ENCODE measurements at regions not wholly inside any gene's neighbourhood (a gene's known extent, or its start where the extent isn't known, plus 50 kb on each side); places are given as distances from the start of the nearest gene placed in this dataset.
"Not testable (repeated sequence)": the region's sequence is repeated elsewhere in the genome, so short reads cannot be mapped to it uniquely, and the experiment has no call there.

- no peaks in the 10 kb centered on the region for H3K9me3 Mint-ChIP-seq
- no peak overlapping the region for H3K4me3 Mint-ChIP-seq
- H3K27me3 Mint-ChIP-seq = no peaks in the 10 kb centered on the region
- H3K27ac Mint-ChIP-seq = no peak overlapping the region
- peaks cover 6% of the 10 kb centered on the region for H3K36me3 Mint-ChIP-seq
- H3K4me1 Mint-ChIP-seq = no peaks in the 10 kb centered on the region
These were observed 266.0 kb upstream of the STXBP5 start for GRCh38 chr6:146938266-146938665.

GRCh38 chr6:146939456-146939855, 264.8 kb upstream of the STXBP5 start:
- not testable (repeated sequence) for H3K9me3 Mint-ChIP-seq

DNA sequence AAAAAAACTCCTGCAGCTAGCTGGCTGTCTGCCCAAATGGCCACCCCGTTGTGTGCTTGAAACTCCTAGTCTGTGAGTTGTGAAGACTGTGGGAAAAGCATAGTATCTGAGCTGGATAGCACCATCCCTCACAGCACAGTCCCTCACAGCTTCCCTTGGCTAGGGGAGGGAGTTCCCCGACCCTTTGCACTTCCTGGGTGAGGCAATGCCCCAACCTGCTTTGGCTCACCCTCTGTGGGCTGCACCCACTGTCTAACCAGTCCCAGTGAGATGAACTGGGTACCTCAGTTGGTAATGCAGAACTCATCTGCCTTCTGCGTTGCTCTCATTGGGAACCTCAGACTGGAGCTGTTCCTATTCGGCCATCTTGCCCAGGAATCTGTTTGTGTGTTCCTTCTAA, 260.6 kb upstream of the STXBP5 start:
- Mint-ChIP-seq H3K36me3 (peaks cover 6% of the 10 kb centered on the region), H3K27ac (no peak overlapping the region), H3K27me3 (no peaks in the 10 kb centered on the region), H3K4me1 (no peaks in the 10 kb centered on the region), H3K4me3 (no peak overlapping the region), H3K9me3 (no peaks in the 10 kb centered on the region)

More at GRCh38 chr6:146939456-146939855, 264.8 kb upstream of the STXBP5 start:
- not testable (repeated sequence) for H3K27me3 Mint-ChIP-seq, H3K4me1 Mint-ChIP-seq, H3K4me3 Mint-ChIP-seq, H3K27ac Mint-ChIP-seq, H3K36me3 Mint-ChIP-seq

GRCh38 chr6:146944077-146944476, 260.1 kb upstream of the STXBP5 start:
- H3K27me3 Mint-ChIP-seq = no peaks in the 10 kb centered on the region
- no peaks in the 10 kb centered on the region for H3K9me3 Mint-ChIP-seq
- H3K4me3 Mint-ChIP-seq = no peak overlapping the region
- H3K36me3 Mint-ChIP-seq = peaks cover 6% of the 10 kb centered on the region
- H3K4me1 Mint-ChIP-seq = no peaks in the 10 kb centered on the region
- no peak overlapping the region for H3K27ac Mint-ChIP-seq

GRCh38 chr6:146944809-146945208, 259.4 kb upstream of the STXBP5 start:
- H3K4me3 Mint-ChIP-seq = no peak overlapping the region
- no peak overlapping the region for H3K27ac Mint-ChIP-seq
- peaks cover 6% of the 10 kb centered on the region for H3K36me3 Mint-ChIP-seq
- H3K4me1 Mint-ChIP-seq = peaks cover 2% of the 10 kb centered on the region
- no peaks in the 10 kb centered on the region for H3K27me3 Mint-ChIP-seq
- H3K9me3 Mint-ChIP-seq = no peaks in the 10 kb centered on the region

- Mint-ChIP-seq H3K4me3 (no peak overlapping the region), H3K27ac (no peak overlapping the region), H3K27me3 (no peaks in the 10 kb centered on the region), H3K9me3 (no peaks in the 10 kb centered on the region), H3K4me1 (peaks cover 16% of the 10 kb centered on the region), H3K36me3 (peaks cover 5% of the 10 kb centered on the region)
These were observed 257.7 kb upstream of the STXBP5 start for GRCh38 chr6:146946559-146946958.

DNA sequence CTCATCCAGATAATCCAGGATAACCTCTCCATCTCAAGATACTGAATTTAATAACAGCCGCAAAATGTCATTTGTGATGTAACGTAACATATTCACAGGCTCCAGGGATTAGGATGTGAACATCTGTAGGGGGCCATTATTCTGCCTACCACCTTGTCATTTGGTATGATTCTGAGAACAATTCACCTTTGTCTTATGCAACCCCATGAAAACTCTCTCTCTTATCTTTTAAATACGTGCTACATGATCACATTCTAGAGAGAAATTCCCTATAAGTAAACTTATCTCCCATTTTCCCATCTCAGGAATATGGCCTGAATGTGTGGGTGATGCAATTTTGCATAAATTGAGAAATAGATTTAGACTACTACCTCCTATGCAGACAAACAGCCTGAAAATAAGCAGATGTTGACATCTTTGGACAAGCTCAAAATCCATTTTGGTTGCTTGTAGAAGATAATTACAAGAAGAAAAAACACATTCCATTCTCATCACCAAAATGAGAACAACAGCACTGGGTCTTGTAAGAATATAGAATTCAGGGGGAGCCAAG, 255.4 kb upstream of the STXBP5 start:
- no peak overlapping the region for H3K4me3 Mint-ChIP-seq
- no peaks in the 10 kb centered on the region for H3K36me3 Mint-ChIP-seq
- H3K4me1 Mint-ChIP-seq = peaks cover 16% of the 10 kb centered on the region
- no peak overlapping the region for H3K27ac Mint-ChIP-seq
- H3K9me3 Mint-ChIP-seq = no peaks in the 10 kb centered on the region
- no peaks in the 10 kb centered on the region for H3K27me3 Mint-ChIP-seq

DNA sequence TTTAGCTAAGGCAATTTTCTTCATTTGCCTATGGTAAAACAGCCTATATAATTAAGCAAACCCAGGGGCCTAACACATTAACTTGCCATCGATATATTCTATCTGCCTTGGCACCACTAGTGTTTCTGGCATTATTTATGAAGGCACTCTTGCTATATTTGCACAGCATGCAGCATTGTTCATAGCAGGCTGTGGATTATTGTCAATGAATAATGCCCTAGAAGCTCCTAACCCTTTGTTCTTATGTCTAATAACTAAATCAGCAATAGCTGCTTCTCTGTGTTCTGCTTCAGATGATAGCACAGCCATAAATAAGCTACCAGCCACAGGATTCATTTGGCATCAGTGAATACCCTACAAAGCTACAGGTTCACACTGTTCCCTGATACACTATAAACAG, 254.8 kb upstream of the STXBP5 start:
- Mint-ChIP-seq H3K9me3 (no peaks in the 10 kb centered on the region), H3K36me3 (no peaks in the 10 kb centered on the region)

GRCh38 chr6:146950351-146950835, 253.8 kb upstream of the STXBP5 start:
- Mint-ChIP-seq H3K4me1 (peaks cover 16% of the 10 kb centered on the region), H3K27ac (no peak overlapping the region), H3K36me3 (no peaks in the 10 kb centered on the region), H3K27me3 (no peaks in the 10 kb centered on the region), H3K4me3 (no peak overlapping the region), H3K9me3 (no peaks in the 10 kb centered on the region)

More for the DNA sequence above, 254.8 kb upstream of the STXBP5 start:
- no peak overlapping the region for H3K27ac Mint-ChIP-seq
- H3K4me1 Mint-ChIP-seq = peaks cover 16% of the 10 kb centered on the region
- H3K4me3 Mint-ChIP-seq = no peak overlapping the region
- H3K27me3 Mint-ChIP-seq = no peaks in the 10 kb centered on the region

DNA sequence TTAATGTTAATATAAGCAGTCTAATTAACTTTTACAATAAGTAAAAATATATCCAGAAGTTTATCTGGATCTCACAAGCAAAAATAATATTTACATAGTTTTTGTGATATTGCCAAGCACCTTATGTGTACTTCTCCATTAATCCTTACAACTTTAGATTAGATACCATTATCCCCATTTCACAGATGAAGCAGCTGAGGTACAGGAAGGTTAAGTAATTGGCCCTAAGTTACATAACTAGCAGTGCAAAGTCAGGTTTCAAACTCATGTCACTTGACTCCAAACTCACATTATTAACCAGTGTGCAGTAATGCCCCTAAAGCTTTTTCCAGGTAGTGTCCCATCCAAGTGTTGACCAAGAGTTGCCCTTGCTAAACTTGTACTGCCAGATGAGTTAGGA, 248.6 kb upstream of the STXBP5 start:
- Mint-ChIP-seq H3K27me3 (no peaks in the 10 kb centered on the region), H3K4me3 (no peak overlapping the region), H3K9me3 (no peaks in the 10 kb centered on the region)

DNA sequence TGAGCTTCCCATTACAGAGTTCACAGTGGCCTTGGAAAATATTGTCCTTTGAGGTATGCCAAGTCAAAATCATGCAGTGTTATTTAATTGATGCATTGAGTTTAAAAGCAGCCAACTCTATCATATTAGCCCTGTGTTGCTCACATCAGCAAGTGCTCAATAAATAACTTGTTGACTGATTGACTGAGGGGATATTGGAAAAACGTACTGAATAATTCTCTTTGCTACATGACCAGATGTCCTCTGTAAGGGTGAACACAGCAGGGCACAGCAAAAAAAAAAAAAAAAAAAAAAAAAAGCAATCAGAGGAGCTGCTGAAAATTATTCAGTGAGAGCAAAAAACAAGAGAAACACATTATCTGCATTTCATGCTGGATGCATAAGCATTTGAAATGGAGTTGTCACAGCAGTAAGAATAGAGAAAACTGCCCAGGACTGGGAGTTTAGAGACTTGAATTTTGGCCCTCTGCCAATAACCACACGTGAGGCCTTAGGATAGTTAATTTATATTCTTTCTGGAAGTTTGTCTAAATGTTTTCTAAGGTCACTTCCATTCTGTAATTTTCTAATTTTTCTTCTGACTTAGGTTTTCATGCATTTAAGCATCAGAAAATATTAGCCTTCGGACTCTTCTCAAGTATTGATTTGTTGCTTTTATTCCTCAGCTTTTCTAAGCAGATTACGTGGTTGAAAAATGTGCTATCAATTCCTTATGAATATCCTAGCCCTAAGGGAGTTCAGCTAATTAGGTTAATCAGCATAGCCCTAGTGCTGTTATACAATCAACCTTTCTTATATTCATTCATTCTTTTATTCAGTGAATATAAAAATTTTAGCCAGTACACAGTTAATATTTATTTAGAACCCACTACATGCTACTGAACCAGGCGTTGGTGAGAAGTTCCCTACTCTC, 246.8 kb upstream of the STXBP5 start:
- Mint-ChIP-seq H3K4me3 (no peak overlapping the region), H3K27ac (no peak overlapping the region), H3K27me3 (no peaks in the 10 kb centered on the region), H3K9me3 (no peaks in the 10 kb centered on the region), H3K4me1 (no peaks in the 10 kb centered on the region), H3K36me3 (no peaks in the 10 kb centered on the region)

More for the DNA sequence above, 248.6 kb upstream of the STXBP5 start:
- Mint-ChIP-seq H3K27ac (no peak overlapping the region), H3K36me3 (no peaks in the 10 kb centered on the region), H3K4me1 (peaks cover 6% of the 10 kb centered on the region)

- no peaks in the 10 kb centered on the region for H3K4me1 Mint-ChIP-seq
- peaks cover 14% of the 10 kb centered on the region for H3K9me3 Mint-ChIP-seq
- no peak overlapping the region for H3K4me3 Mint-ChIP-seq
- H3K36me3 Mint-ChIP-seq = peaks cover 8% of the 10 kb centered on the region
- no peaks in the 10 kb centered on the region for H3K27me3 Mint-ChIP-seq
- no peak overlapping the region for H3K27ac Mint-ChIP-seq
These were observed 242.4 kb upstream of the STXBP5 start for GRCh38 chr6:146961831-146962230.

DNA sequence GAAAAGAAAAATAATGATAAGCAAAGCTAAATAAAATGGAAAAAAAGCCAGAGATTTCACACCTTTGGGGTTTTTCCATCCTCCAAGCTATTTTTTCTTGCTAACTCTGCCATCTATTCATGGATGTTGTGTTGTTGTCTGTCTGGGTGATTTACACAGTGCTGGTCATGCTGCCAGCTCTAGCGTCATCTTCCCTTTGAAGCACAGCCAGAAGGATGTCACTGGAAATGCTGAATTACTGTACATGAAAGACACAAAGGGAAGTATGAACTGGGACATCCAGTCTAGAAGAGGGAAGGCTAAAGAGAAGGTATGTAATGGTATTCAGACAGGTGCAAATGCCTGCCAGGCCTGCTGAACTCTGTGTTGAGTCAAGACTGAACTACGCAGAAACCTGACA, 241.9 kb upstream of the STXBP5 start:
- Mint-ChIP-seq H3K9me3 (peaks cover 14% of the 10 kb centered on the region), H3K4me1 (no peaks in the 10 kb centered on the region), H3K27me3 (no peaks in the 10 kb centered on the region), H3K36me3 (peaks cover 8% of the 10 kb centered on the region), H3K4me3 (no peak overlapping the region), H3K27ac (no peak overlapping the region)

DNA sequence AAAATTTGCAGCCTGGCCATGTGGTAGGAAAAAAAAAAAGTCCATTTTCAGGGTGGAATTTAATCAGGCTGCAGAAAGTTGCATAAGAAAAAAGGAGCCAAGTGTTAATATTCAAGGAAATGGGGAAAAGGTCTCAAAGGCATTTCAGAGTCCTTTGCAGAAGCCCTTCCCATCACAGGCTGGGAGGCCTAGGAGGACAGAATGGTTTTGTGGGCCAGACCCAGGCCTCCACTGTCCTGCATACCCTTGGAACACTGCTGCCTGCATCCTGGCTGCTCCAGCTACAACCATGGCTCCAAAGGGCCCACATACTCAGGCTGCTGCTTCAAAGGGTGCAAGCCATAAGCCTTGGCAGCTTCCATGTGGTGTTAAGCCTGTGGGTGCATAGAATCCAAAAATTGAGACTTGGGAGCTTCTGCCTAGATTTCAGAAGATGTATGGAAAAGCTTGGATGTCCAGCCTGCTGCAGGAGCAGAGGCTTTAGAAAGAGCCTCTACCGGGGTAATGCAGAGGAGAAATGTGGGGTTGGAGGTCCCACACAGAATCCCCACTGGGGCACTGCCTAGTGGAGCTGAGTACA, 239.0 kb upstream of the STXBP5 start:
- no peak overlapping the region for H3K27ac Mint-ChIP-seq
- no peak overlapping the region for H3K4me3 Mint-ChIP-seq
- no peaks in the 10 kb centered on the region for H3K27me3 Mint-ChIP-seq
- peaks cover 14% of the 10 kb centered on the region for H3K9me3 Mint-ChIP-seq
- H3K36me3 Mint-ChIP-seq = peaks cover 8% of the 10 kb centered on the region
- no peaks in the 10 kb centered on the region for H3K4me1 Mint-ChIP-seq

GRCh38 chr6:146968041-146968760, 236.0 kb upstream of the STXBP5 start:
- Mint-ChIP-seq H3K36me3 (peaks cover 8% of the 10 kb centered on the region), H3K9me3 (peaks cover 14% of the 10 kb centered on the region), H3K27me3 (no peaks in the 10 kb centered on the region), H3K4me1 (no peaks in the 10 kb centered on the region), H3K4me3 (no peak overlapping the region), H3K27ac (no peak overlapping the region)

All from activated naive CD4-positive, alpha-beta T cell treated with anti-CD3 and anti-CD28 coated beads, Interleukin-2, amount 50 U/mL, for 24 hours (primary cell).